ENCODE measurements at regions not wholly inside any gene's neighbourhood (a gene's known extent, or its start where the extent isn't known, plus 50 kb on each side); places are given as distances from the start of the nearest gene placed in this dataset.

- peak; percentile 82 for TF ChIP-seq MED1 (CRISPR knock-in tag; IDR thresholded peaks at IDR 0.05)
- TF ChIP-seq E2F2 (CRISPR knock-in tag; IDR thresholded peaks at IDR 0.05; ENCODE audit: borderline replicate concordance) = no peak
- 0 out of 2 replicates have a peak, but pooled peaks have one; percentile 32 for TF ChIP-seq CEBPB (IDR thresholded peaks at IDR 0.05; ENCODE audit: borderline replicate concordance, low read depth, low read length)
- no peak for TF ChIP-seq SAFB2 (CRISPR knock-in tag; IDR thresholded peaks at IDR 0.05; ENCODE audit: borderline replicate concordance, low read depth)
- TF ChIP-seq, protein P1, sequence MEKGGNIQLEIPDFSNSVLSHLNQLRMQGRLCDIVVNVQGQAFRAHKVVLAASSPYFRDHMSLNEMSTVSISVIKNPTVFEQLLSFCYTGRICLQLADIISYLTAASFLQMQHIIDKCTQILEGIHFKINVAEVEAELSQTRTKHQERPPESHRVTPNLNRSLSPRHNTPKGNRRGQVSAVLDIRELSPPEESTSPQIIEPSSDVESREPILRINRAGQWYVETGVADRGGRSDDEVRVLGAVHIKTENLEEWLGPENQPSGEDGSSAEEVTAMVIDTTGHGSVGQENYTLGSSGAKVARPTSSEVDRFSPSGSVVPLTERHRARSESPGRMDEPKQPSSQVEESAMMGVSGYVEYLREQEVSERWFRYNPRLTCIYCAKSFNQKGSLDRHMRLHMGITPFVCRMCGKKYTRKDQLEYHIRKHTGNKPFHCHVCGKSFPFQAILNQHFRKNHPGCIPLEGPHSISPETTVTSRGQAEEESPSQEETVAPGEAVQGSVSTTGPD (CRISPR knock-in tag; IDR thresholded peaks at IDR 0.05) = no peak
- no peak for TF ChIP-seq ZNF652 (CRISPR knock-in tag; IDR thresholded peaks at IDR 0.05; ENCODE audit: borderline replicate concordance, low read depth)
- TF ChIP-seq HNRNPUL1 (IDR thresholded peaks at IDR 0.05; ENCODE audit: low read depth, low read length) = no peak
- no peak for TF ChIP-seq ZNF207 (IDR thresholded peaks at IDR 0.05; ENCODE audit: borderline replicate concordance)
- TF ChIP-seq KLF9 (CRISPR knock-in tag; IDR thresholded peaks at IDR 0.05; ENCODE audit: low read depth) = no peak
- peak; percentile 72 for TF ChIP-seq ZFY (CRISPR knock-in tag; IDR thresholded peaks at IDR 0.05)
- TF ChIP-seq PHF21A (CRISPR knock-in tag; IDR thresholded peaks at IDR 0.05) = 0 out of 2 replicates have a peak, but pooled peaks have one; percentile 33
- no peak for TF ChIP-seq ZNF891 (CRISPR knock-in tag; IDR thresholded peaks at IDR 0.05)
- TF ChIP-seq, protein P2, sequence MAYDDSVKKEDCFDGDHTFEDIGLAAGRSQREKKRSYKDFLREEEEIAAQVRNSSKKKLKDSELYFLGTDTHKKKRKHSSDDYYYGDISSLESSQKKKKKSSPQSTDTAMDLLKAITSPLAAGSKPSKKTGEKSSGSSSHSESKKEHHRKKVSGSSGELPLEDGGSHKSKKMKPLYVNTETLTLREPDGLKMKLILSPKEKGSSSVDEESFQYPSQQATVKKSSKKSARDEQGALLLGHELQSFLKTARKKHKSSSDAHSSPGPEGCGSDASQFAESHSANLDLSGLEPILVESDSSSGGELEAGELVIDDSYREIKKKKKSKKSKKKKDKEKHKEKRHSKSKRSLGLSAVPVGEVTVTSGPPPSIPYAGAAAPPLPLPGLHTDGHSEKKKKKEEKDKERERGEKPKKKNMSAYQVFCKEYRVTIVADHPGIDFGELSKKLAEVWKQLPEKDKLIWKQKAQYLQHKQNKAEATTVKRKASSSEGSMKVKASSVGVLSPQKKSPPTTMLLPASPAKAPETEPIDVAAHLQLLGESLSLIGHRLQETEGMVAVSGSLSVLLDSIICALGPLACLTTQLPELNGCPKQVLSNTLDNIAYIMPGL (CRISPR knock-in tag; IDR thresholded peaks at IDR 0.05; ENCODE audit: borderline replicate concordance in 1 of 2, low read depth in 1 of 2) = peak in 1 of 2 experiments; percentile 49; a peak in 2 of 4 replicates
- TF ChIP-seq, protein P3, sequence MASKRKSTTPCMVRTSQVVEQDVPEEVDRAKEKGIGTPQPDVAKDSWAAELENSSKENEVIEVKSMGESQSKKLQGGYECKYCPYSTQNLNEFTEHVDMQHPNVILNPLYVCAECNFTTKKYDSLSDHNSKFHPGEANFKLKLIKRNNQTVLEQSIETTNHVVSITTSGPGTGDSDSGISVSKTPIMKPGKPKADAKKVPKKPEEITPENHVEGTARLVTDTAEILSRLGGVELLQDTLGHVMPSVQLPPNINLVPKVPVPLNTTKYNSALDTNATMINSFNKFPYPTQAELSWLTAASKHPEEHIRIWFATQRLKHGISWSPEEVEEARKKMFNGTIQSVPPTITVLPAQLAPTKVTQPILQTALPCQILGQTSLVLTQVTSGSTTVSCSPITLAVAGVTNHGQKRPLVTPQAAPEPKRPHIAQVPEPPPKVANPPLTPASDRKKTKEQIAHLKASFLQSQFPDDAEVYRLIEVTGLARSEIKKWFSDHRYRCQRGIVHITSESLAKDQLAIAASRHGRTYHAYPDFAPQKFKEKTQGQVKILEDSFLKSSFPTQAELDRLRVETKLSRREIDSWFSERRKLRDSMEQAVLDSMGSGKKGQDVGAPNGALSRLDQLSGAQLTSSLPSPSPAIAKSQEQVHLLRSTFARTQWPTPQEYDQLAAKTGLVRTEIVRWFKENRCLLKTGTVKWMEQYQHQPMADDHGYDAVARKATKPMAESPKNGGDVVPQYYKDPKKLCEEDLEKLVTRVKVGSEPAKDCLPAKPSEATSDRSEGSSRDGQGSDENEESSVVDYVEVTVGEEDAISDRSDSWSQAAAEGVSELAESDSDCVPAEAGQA (IDR thresholded peaks at IDR 0.05; ENCODE audit: low read depth) = 0 out of 2 replicates have a peak, but pooled peaks have one; percentile 44
- TF ChIP-seq, protein P3 (CRISPR knock-in tag; IDR thresholded peaks at IDR 0.05; ENCODE audit: borderline replicate concordance) = no peak
- peak; percentile 84 for TF ChIP-seq BHLHE40 (IDR thresholded peaks at IDR 0.05; ENCODE audit: low read length)
- no peak for TF ChIP-seq SYNCRIP (IDR thresholded peaks at IDR 0.05; ENCODE audit: insufficient read depth, low read depth, low read length)
- TF ChIP-seq MAFG (CRISPR knock-in tag; IDR thresholded peaks at IDR 0.05) = no peak
- TF ChIP-seq, protein P4, sequence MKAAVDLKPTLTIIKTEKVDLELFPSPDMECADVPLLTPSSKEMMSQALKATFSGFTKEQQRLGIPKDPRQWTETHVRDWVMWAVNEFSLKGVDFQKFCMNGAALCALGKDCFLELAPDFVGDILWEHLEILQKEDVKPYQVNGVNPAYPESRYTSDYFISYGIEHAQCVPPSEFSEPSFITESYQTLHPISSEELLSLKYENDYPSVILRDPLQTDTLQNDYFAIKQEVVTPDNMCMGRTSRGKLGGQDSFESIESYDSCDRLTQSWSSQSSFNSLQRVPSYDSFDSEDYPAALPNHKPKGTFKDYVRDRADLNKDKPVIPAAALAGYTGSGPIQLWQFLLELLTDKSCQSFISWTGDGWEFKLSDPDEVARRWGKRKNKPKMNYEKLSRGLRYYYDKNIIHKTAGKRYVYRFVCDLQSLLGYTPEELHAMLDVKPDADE (CRISPR knock-in tag; IDR thresholded peaks at IDR 0.05) = no peak
Measured at GRCh38 chr16:85209526-85210121, 97.4 kb upstream of the CIBAR2 start (continued).
